ENCODE measurements at regions not wholly inside any gene's neighbourhood (a gene's known extent, or its start where the extent isn't known, plus 50 kb on each side); places are given as distances from the start of the nearest gene placed in this dataset.
"Not testable (repeated sequence)": the region's sequence is repeated elsewhere in the genome, so short reads cannot be mapped to it uniquely, and the experiment has no call there.

DNA sequence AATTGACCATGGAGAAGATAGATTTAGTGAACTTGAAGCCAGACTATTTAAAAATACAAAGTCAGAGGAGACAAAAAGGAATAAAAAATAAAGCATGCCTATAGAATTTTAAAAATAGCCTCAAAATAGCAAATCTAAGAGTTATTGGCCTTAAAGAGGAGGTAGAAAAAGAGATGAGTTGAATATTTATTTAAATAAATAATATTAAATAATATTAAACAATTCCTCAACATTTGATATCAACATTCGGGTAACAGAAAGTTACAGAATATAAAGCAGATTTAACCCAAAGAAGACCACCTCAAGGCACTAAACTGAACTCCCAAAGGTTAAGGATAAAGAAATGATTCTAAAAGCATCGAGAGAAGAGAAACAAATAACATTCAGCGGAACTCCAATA lies 1627.4 kb downstream of the SPATA31A7 start:
- H3K4me1 Mint-ChIP-seq; ATAC-seq; H3K9me3 Mint-ChIP-seq; H3K4me3 Mint-ChIP-seq; H3K36me3 Mint-ChIP-seq; DNase-seq (ENCODE audit: low spot score in 2 of 2); H3K27ac Mint-ChIP-seq: not testable (repeated sequence)

DNA sequence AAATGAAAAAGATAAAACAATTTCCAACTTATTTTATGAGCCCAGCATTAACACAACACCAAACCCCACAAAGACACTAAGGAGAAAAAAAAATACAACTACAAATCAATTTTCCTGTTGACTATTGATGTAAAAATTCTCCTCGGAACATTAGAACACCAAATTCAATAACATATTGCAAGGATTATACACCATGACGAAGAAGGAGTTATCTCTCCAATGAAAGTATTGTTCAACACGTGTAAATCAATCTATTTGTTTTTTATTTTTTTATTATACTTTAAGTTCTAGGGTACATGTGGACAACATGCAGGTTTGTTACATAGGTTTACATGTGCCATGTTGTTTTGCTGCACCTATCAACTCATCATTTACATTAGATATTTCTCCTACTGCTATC lies 1632.3 kb downstream of the SPATA31A7 start:
- H3K9me3 Mint-ChIP-seq; H3K4me3 Mint-ChIP-seq; DNase-seq (ENCODE audit: low spot score in 2 of 2); H3K4me1 Mint-ChIP-seq; H3K27ac Mint-ChIP-seq; ATAC-seq; H3K36me3 Mint-ChIP-seq: not testable (repeated sequence)

DNA sequence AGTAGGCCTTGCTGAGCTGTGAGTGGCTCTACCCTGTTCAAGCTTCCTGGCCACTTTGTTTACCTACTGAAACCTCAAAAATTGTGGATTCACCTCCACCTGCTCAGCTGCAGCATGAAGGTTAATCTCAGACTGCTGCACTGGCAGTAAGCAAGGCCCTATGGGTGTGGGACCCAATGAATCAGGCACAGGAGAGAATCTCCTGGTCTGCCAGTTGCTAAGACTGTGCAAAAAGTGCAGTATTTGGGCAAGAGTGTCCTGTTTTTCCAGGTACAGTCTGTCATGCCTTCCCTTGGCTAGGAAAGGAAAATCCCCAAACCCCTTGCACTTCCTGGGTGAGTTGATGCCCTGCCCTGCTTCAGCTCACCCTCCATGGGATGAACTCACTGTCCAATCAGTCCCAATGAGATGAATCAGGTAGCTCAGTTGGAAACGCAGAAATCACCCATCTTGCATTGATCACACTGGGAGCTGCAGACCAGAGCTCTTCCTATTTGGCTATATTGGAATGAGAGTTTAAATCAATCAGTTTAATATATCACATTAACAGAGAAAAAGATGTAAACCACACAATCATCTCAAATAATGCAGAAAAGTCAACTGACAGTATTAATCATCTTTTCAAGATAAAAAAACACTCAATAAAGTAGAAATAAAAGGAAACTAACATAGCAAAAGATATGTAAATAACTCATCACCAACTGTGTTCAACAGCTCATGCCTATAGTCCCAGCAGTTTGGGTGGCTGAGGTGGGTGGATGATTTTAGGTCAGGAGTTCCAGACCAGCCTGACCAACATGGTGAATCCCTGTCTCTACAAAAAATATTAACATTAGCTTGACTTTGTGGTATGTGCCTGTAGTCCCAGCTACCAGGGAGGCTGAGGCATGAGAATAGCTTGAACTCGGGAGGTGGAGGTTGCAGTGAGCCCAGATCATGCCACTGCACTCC lies 1638.4 kb downstream of the SPATA31A7 start:
- not testable (repeated sequence) for H3K4me1 Mint-ChIP-seq; H3K36me3 Mint-ChIP-seq; H3K27ac Mint-ChIP-seq; DNase-seq (ENCODE audit: low spot score in 2 of 2); H3K4me3 Mint-ChIP-seq; H3K9me3 Mint-ChIP-seq
- peak; percentile 43 for ATAC-seq

DNA sequence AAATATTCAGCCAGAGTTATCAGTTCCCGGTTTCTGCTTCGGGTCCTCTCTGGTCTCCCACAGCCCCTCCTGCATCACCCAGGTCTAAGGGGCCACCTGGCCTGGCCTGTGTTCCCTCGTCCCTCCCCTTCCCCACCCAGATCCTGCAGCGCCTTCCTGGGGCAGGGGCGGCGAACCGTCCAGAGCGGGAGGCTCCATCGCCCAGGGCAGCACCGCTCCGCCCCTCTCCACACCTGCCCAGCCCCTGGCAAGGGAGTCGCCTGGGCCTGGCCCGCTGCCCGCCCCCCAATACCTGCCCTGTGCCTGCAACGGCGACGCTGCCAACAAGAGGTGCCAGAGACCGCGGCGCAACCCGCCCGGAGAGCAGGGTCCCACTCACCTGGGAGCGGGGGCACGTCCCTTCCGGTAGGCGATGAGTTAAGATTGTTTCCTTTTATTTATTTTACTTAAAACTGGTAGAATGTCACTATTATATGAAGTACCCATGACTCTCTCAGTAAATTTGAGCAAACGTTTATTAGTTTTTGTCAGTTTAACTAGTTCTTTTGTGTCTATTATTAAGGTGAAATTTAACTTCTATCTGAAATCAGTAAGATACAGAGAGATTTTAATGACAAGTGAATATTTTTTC lies 1641.1 kb downstream of the SPATA31A7 start:
- not testable (repeated sequence) for H3K9me3 Mint-ChIP-seq; H3K27ac Mint-ChIP-seq; H3K4me3 Mint-ChIP-seq; H3K4me1 Mint-ChIP-seq; ATAC-seq; H3K36me3 Mint-ChIP-seq; DNase-seq (ENCODE audit: low spot score in 2 of 2)

DNA sequence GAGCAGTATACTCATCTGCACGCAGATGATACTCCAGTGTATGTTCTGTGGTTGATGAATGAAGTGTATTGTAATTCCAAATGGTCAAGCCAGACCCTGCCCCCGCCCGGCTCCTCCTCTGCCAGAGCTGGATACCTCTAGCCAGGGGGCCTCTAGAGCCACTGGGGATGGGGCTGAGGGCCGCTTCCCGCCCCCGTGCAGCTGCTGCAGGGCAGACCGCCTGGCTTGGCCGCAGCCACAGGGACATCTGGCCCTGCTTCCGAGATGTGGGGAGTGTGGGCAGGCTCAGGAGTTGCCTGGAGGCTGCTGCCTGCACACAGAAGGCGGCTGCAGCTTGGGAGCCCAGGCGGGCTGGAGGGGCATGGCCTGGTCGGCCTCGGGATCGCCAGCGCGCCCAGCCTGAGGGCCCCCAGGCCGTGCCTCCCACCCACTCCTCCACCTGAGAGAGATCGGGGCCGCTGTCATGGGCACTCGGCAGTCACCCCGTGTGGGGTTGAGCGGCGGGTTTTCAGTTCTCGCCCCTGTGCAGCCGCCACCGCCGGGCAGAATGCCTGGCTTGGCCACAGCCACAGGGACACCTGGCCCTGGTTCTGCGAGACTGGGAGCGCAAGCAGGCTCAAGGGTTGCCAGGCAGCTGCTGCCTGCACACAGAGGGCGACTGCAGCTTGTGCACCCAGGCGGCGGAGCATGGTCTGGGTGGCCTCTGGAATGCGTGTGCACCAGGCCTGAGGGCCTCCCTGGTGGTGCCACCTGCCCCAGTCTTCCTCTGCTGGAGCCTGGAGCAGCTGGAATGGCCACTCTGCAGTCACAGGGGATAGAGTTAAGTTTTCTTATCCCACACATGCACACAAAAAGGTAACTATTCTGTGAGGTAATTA lies 1643.7 kb downstream of the SPATA31A7 start:
- not testable (repeated sequence) for H3K4me3 Mint-ChIP-seq; ATAC-seq; H3K27ac Mint-ChIP-seq; H3K4me1 Mint-ChIP-seq; H3K36me3 Mint-ChIP-seq; H3K9me3 Mint-ChIP-seq; DNase-seq (ENCODE audit: low spot score in 2 of 2)

DNA sequence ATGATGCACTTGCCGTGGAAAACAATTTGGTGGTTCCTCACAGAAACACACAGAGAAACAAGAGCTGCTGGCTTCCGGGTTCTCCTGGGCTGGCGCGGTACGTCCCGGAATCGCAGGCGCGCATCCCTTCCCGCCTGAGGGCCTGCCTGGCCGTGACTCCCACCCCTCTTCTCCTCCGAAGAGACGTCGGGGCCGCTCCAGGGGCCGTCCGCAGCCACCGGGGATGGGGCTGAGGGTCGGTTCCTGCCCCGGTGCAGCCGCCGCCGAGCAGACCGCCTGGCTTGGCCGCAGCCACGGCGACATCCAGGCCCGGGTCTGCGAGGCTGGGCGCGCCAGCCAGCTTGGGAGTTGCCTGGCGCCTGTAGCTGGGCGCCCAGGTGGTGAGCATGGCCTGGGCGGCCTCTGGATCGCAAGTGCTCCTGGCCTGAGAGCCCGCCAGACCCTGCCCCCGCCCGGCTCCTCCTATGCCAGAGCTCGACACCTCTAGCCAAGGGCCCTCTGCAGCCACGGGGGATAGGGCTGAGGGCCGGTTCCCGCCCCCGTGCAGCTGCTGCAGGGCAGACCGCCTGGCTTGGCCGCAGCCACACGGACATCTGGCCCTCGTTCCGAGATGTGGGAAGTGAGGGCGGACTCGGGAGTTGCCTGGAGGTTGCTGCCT lies 1647.5 kb downstream of the SPATA31A7 start:
- not testable (repeated sequence) for H3K36me3 Mint-ChIP-seq, H3K4me1 Mint-ChIP-seq, H3K9me3 Mint-ChIP-seq, ATAC-seq, H3K27ac Mint-ChIP-seq
- peak overlapping the region; percentile 85 for H3K4me3 Mint-ChIP-seq
- DNase-seq (ENCODE audit: low spot score in 2 of 2) = peak; percentile 61 to 86

DNA sequence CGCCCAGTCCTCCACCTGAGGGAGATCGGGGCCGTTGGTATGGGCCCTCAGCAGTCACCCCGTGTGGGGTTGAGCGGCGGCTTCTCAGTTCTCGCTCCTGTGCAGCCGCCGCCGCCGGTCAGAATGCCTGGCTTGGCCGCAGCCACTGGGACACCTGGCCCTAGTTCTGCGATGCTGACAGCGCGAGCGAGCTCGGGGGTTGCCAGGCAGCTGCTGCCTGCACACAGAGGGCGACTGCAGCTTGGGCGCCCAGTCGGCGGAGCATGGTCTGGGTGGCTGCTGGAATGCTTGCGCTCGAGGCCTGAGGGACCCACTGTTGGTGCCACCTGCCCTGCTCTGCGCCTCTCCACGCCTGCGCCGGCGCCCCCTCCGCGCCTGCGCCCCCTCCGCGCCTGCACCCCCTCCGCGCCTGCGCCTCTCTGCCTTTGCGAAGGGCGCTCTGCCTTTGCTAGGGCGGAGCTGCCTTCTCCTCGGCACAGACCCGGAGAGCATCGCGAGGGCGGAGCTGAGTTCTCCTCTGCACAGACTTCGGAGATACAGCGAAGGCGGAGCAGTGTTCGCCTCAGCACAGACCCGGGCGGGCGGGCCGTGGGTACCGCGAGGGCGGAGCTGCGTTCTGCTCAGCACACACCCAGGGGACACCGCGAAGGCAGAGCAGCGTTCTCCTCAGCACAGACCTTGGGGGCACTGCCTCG lies 1648.3 kb downstream of the SPATA31A7 start:
- ATAC-seq (peak; percentile 100), DNase-seq (ENCODE audit: low spot score in 2 of 2) (peak; percentile 98 to 99)
- H3K4me1 Mint-ChIP-seq, H3K36me3 Mint-ChIP-seq, H3K9me3 Mint-ChIP-seq: not testable (repeated sequence)
- Mint-ChIP-seq H3K27ac (peak overlapping the region; percentile 87), H3K4me3 (peak overlapping the region; percentile 85)

DNA sequence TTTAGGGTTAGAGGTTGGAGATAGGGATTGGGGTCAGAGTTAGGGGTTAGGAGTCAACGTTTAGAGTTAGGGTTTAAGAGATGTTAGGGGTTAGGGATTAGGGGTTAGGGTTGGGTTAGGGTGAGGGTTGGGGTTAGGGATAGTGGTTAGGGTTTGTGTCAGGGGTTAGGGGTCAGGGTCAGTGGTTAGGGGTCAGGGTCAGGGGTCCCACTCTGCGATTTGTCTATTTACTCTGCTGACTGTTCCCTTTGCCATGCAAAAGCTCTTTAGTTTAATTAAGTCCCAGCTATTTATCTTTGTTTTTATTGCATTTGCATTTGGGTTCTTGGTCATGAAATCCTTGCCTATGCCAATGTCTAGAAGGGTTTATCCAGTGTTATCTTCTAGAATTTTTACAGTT lies 1649.3 kb downstream of the SPATA31A7 start:
- H3K4me1 Mint-ChIP-seq; H3K27ac Mint-ChIP-seq; H3K9me3 Mint-ChIP-seq; H3K4me3 Mint-ChIP-seq; DNase-seq (ENCODE audit: low spot score in 2 of 2); H3K36me3 Mint-ChIP-seq; ATAC-seq: not testable (repeated sequence)

DNA sequence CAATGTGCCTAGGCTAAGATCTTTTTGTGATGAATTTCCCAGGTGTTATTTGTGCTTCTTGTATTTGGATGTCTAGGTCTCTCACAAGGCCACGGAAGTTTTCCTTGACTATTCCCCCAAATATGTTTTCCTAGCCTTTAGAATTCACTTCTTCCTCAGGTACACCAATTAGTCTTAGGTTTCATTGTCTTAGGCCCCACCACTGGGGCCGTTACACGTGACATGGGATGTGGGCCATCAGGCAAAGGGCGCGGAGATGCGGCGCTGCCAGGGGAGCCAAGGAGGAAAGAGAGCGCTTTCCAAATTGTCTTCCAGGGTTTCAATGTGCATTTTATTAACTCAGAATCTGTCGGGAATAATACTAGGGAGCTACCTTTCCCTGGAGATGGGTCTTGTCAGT lies 1653.3 kb downstream of the SPATA31A7 start:
- not testable (repeated sequence) for H3K36me3 Mint-ChIP-seq; DNase-seq (ENCODE audit: low spot score in 2 of 2); H3K27ac Mint-ChIP-seq; H3K4me1 Mint-ChIP-seq; H3K9me3 Mint-ChIP-seq; ATAC-seq; H3K4me3 Mint-ChIP-seq

DNA sequence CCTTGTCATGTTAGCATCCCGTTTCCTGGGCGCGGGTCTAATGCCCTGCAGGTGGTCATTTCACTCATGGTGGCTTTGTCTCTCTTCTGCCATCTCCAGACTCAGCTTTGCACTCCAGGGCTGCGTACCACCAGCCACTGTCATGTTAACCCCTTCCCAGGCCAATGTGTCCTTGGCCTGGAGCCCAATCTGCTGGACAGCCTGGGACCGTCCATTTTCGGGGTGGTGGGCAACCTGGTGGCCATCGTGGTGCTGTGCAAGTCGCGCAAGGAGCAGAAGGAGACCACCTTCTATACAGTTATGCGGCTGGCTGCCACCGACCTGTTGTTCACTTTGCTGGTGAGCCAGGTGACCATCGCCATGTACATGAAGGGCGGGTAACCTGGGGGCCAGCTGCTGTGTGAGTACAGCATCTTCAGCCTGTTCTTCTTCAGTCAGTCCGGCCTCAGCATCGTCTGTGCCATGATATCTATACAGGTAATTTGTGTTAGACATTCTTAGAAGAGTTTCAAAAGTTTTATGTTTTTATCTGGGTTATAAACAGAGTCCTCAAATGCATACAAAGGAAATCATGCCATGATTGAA lies 1654.0 kb downstream of the SPATA31A7 start:
- not testable (repeated sequence) for H3K4me3 Mint-ChIP-seq; H3K9me3 Mint-ChIP-seq; H3K4me1 Mint-ChIP-seq; H3K36me3 Mint-ChIP-seq; DNase-seq (ENCODE audit: low spot score in 2 of 2); H3K27ac Mint-ChIP-seq
- peak; percentile 36 for ATAC-seq

DNA sequence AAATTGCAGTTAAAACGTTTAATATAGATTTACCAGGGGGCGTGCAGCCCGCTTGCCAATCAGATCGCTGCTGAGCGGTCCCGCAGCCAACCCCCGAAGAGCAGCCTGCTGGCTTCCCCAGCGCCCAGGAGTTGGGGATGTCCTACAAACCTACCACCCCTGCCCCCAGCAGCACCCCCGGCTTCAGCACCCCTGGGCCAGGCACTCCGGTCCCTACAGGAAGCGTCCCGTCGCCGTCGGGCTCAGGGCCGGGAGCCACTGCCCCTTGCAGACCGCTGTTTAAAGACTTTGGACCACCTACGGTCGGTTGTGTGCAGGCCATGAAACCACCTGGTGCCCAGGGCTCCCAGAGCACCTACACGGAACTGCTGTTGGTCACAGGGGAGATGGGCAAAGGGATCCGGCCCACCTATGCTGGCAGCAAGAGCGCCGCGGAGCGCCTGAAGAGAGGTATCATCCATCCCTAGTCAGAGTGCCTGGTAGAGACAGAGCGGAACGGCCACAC lies 1654.9 kb downstream of the SPATA31A7 start:
- ATAC-seq = peak; percentile 64
- peak overlapping the region; percentile 22 for H3K4me3 Mint-ChIP-seq
- H3K27ac Mint-ChIP-seq = not testable (repeated sequence)

DNA sequence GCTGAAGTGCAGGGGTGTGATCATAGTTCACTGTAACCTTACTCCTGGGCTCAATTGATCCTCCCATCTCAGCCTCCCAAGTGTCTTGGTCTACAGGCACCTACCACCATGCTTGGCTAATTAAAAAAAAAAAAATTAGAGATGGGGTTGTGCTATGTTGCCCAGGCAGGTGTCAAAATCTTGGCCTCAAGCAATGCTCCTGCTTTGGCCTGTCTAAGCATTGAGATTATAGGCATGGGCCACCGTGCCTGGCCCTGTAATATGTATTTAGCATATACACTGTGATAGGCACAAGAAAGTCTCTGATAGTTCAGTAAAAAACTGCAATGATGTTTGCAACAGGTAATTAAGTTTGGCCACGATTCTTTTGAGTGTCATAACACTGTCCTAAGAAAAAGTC lies 1658.4 kb downstream of the SPATA31A7 start:
- not testable (repeated sequence) for ATAC-seq; H3K4me1 Mint-ChIP-seq; H3K4me3 Mint-ChIP-seq; H3K9me3 Mint-ChIP-seq; H3K27ac Mint-ChIP-seq; H3K36me3 Mint-ChIP-seq; DNase-seq (ENCODE audit: low spot score in 2 of 2)

More for the DNA sequence above, 1654.9 kb downstream of the SPATA31A7 start:
- H3K9me3 Mint-ChIP-seq; H3K36me3 Mint-ChIP-seq; H3K4me1 Mint-ChIP-seq; DNase-seq (ENCODE audit: low spot score in 2 of 2): not testable (repeated sequence)

DNA sequence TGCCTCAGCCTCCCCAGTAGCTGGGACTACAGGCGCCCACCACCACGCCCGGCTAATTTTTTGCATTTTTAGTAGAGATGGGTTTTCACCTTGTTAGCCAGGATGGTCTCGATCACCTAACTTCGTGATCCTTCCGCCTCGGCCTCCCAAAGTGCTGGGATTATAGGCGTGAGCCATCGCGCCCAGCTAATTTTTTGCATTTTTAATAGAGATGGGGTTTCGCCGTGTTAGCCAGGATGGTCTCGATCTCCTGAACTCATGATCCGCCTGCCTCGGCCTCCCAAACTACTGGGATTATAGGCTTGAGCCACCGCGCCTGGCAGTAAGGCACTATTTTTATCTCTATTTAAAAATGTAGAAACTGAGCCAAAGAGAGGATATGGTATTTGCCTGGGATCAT lies 1660.2 kb downstream of the SPATA31A7 start:
- not testable (repeated sequence) for H3K27ac Mint-ChIP-seq; DNase-seq (ENCODE audit: low spot score in 2 of 2); H3K4me3 Mint-ChIP-seq; ATAC-seq; H3K9me3 Mint-ChIP-seq; H3K4me1 Mint-ChIP-seq; H3K36me3 Mint-ChIP-seq

DNA sequence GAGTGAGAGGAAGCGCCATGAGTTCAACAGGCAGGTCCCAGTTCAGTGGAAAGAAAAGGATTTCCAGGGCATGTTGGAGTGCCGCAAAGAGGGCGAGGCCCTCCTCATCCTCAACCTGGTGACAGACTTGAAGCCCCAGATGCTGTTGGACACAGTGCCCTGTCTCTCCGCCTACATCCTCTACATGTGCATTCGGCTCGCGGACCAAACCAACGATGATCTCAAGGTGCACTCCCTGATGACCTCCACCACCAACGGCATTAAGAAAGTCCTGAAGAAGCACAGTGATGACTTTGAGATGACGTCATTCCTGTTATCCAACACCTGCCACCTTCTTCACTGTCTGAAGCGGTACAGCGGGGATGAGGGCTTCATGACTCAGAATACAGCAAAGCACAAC lies 1667.4 kb downstream of the SPATA31A7 start:
- not testable (repeated sequence) for H3K9me3 Mint-ChIP-seq; DNase-seq (ENCODE audit: low spot score in 2 of 2); H3K4me1 Mint-ChIP-seq; H3K27ac Mint-ChIP-seq; H3K4me3 Mint-ChIP-seq; H3K36me3 Mint-ChIP-seq
- peak; percentile 16 for ATAC-seq
